GM12878 (cell line): ENCODE measurements at regions not wholly inside any gene's neighbourhood (a gene's known extent, or its start where the extent isn't known, plus 50 kb on each side); places are given as distances from the start of the nearest gene placed in this dataset.

Experiments used
- EGR1 ChIP-seq, 2 experiments: IDR thresholded peaks; 1 replicate in 1 of 2; 2 replicates in 1 of 2; pipeline ENCODE4 v1.6.1; 2011 to 2012; ENCODE audit warnings: low read depth in 2 of 2, low read length in 2 of 2, borderline replicate concordance in 1 of 2, mild to moderate bottlenecking in 1 of 2, moderate library complexity in 1 of 2
- TF ChIP-seq, protein P1 (sequence below): IDR thresholded peaks from 2 replicates; pipeline ENCODE4 v1.6.1; 2012; ENCODE audit warnings: low read depth, low read length, improper control_type of control experiment

DNA sequence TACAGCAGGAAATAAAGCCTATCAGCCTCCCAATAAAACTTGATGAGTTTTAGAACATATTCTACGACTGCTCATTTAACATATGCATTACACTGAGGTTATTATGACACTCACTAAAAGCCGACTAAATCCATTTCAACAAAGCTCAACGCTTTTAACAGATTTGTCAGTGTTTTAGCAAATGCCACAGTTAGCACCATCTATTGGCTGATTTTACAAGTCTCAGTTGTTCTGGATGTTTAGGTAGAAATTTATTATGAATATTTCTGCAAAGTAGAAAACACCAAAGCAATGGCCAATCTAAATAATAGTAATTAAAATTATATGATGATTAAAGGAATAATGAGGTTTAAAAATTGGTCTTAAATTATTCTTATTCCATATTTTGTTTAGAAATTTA, 993.2 kb upstream of the PCDH7 start:
- TF ChIP-seq EGR1 (IDR thresholded peaks at IDR 0.05; ENCODE audit: borderline replicate concordance in 1 of 2, low read depth in 2 of 2, low read length in 2 of 2): no peak
- TF ChIP-seq, protein P1, sequence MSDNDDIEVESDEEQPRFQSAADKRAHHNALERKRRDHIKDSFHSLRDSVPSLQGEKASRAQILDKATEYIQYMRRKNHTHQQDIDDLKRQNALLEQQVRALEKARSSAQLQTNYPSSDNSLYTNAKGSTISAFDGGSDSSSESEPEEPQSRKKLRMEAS: no peak
